KG1 (cell line): ENCODE measurements at regions not wholly inside any gene's neighbourhood (a gene's known extent, or its start where the extent isn't known, plus 50 kb on each side); places are given as distances from the start of the nearest gene placed in this dataset.

Source experiments
- DNase-seq: peaks from one replicate; lab custom pipeline; 2025; lab: John Stamatoyannopoulos, UW

DNA sequence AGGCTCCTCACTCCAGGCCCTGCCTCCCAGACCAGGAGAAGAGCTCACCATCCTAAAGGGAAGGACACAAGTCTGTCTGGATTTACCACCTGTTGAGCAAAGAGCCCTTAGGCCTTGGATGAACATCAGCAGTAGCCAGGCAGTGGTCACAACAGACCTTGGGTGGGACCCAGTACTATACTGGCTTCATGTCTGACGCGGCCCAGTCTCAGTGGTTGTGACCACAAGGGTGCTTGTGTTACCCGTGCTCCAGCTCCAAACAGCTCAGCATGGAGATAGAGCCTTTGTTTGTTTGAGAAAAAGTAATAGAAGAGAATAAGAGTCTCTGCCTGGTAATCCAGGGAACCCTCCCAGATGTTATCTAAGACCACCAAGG is 617.4 kb downstream of the BRINP1 start:
- DNase-seq: no peak

GRCh38 chr9:118761016-118761790 is 608.0 kb downstream of the BRINP1 start:
- no peak for DNase-seq

- DNase-seq: no peak
Measured at GRCh38 chr9:118767571-118767970, 601.7 kb downstream of the BRINP1 start.

DNA sequence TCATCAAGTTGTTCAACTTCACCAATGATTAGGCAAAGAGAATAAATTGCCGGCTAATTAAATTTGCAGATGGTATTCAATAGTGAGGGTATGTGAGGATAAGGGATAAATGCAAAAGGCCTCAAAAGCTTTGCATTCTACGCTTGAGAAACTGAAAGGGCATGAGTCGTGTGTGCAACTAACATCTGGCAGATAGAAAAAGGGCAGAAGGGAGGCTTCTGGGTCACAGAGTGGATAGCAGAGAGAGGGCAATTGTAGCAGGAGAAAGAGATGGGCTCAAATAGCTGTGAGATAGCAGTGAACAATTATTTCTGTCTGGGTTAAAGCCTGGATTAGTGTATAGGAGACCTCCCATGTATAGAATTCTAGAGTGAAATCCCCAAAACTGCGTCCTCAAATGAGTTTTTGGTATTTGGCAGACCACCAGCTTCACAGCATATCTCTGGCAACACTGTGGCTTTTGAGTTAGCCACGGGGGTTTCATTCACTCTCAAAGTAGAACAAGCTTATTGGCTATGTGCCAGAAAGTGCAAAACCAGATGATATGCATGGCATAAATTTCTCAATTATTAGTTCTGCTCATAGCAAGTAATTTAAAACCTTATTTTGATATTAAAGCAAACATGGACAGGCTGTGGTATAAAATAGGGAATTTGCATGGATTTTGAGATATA is 586.3 kb downstream of the BRINP1 start:
- no peak for DNase-seq

- no peak for DNase-seq
Measured at GRCh38 chr9:118784033-118784432, 585.2 kb downstream of the BRINP1 start.

- DNase-seq: no peak
Measured at GRCh38 chr9:118785456-118785855, 583.8 kb downstream of the BRINP1 start.

DNA sequence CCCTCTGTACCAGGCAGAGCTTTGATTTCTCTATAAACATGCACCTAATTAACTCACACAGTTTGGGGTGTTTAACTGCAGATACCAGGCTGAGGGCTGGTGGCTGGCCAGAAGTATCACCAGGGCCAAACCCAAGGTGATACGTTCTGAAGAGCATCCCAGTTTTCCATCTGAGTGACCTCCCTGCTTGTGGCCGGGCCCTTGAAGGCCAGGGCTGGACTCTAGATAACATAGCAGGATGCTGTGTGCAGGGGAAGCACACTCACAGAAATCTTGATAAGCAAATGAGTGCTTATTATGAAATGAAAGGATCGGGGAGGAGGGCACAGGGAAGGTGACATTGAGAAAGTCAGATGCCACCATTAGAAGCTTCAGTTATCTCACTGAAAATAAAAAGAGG is 582.4 kb downstream of the BRINP1 start:
- no peak for DNase-seq

DNA sequence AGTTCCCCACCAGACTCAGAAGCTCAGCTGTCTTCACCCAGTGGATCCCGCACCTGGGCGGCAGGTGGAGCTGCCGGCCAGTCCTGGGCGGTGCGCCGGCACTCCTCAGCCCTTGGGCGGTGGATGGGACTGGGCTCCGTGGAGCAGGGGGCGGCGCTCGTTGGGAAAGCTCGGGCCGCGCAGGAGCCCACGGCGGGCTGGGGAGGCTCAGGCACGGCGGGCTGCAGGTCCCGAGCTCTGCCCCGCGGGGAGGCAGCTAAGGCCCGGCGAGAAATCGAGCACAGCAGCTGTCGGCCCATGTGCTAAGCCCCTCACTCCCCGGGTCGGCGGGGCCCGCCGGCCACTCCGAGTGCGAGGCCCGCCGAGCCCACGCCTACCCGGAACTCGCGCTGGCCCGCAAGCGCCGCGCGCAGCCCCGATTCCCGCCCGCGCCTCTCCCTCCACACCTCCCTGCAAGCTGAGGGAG is 560.0 kb downstream of the BRINP1 start:
- DNase-seq: no peak

DNA sequence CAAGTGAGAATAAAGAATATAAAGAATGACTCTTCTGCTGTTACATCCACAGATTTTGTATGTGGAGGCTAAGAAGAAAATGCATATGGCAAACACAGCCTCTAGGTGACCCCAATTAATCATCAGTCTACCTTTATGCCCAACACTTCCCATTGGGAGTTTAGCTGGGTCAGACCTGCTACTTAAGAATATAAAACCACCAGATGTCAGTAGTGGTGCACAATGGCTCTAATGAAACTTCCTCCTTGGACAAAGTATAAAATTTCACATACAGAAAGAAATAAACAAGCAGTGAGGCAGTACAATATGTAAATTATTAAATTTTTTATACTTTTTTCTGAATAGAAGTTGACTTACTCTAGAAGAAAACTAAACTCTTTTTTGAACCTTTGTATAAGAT is 539.9 kb downstream of the BRINP1 start:
- DNase-seq: no peak

- DNase-seq: no peak
Measured at GRCh38 chr9:118832371-118832770, 536.9 kb downstream of the BRINP1 start.

- DNase-seq: no peak
Measured at GRCh38 chr9:118836891-118837290, 532.3 kb downstream of the BRINP1 start.

- DNase-seq: no peak
Measured at GRCh38 chr9:118871531-118871930, 497.7 kb downstream of the BRINP1 start.

DNA sequence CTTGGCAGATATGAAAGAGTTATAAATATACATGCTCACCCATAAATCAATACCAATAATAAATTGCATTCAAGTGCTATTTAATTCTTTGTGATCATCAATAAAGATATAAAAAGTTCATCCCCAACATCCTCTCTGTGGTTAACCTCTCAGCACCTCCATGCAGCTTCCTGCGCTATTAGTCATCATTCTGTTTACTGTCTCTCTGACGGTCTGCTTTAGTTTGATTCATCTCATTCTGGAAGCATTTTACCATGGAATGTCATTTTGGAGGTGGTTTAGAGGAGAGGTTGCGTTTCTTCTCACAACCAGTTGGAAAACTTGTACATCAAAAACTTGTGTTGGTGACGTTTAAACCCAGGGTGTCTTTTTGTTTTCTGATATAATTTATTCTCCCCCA is 486.6 kb downstream of the BRINP1 start:
- DNase-seq: no peak

DNA sequence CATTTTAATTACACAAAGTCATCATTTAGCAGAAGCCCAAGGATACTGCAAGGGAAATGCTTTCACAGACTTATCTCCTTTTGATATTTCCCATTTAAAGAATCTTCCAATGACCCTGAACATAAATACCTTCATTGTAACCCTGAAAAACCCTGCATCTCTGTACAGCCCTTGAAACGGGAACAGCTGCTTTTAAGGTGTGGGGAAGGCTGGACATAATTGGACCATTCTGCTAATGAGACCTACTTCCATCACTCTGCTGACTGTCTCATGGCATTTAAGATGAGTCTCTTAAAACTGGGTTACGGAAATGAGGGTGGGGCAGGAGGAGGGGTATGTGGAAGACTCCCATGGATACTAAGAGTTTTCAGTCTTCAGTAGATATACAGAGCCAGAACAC is 485.8 kb downstream of the BRINP1 start:
- DNase-seq: no peak

DNA sequence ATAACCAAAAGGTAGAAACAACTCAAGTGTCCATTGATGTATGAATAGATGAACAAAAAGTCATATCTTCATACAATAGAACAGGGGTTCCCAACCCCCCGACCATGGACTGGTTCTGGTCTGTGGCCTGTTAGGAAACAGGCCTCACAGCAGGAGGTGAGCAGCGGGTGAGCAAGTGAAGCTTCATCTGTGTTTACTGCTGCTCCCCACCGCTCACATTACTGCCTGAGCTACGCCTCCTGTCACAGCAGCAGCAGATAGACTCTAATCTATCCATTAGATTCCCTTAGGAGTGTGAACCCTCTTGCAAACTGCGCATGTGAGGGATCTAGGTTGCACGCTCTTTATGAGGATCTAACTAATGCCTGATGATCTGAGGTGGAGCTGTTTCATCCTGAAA is 478.0 kb downstream of the BRINP1 start:
- no peak for DNase-seq

DNA sequence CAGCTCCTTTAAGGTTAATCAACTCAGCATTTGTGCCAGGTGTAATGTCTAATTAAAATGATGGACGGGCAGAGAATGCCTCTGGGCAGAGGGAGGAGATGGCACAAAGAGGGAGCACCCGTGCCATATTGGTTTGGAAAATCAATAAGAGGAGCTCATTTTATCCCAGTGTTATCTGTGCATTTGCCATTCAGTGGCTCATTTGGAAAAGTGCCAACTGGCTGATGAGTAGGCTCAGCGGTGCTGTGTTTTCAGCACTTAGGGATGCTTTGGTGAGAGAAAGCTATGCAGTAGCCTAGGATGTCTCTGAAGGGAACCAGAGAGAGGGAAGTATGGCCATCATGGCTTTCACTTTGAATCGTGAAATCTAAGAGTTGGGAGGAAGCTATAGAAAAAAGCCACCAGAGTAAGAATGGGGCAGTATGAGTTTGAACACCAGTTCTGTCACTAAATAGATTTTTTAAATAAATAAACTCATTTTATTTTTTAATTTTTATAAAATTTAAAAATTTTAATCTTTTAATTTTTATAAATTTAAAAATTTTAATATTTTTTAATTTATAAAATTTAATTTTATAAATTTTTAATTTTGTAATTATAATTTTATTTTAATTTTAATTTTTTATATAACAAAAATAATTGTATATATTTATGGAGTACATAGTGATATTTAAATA is 472.8 kb downstream of the BRINP1 start:
- no peak for DNase-seq

GRCh38 chr9:118918180-118918579 is 451.1 kb downstream of the BRINP1 start:
- no peak for DNase-seq

DNA sequence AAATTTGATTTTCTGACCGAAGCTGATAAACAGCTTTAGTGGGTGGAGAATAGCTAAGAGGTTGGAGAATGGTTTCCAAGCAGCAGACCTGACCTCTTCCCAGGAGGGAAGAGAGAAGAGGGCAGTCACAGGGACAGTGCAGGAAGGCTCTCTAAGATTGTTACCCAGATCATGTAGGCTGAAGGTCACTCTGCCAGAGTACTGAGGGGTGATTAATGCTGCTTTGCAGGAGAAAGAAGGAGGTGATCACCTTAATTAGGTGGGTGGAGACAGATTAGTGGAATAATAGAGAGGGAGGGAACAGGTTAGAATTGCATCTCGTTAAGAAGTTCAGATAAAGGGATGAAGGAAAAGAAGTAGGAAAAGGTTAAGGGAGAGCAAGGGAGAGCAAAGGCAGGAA is 440.5 kb downstream of the BRINP1 start:
- DNase-seq: no peak

GRCh38 chr9:118929287-118929686 is 439.9 kb downstream of the BRINP1 start:
- DNase-seq: no peak

DNA sequence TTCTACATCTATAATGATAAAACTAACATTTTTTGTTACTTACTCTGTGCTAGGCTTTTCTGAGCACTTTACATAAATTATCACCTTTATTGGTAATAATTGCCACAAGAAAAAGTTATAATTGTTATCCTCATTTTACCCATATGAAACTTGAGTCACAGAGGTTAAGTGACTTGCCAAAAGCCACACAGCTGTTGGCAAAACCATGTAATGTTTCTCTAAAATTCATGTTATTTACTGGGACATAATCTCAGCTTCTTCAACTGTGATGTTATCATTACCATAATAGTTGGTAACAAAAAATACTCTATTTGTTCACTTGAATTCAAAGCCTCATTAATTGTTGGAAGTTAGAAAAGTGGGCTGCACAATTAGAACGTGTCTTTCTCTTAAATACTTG is 437.3 kb downstream of the BRINP1 start:
- DNase-seq: no peak

GRCh38 chr9:118938581-118938980 is 430.7 kb downstream of the BRINP1 start:
- no peak for DNase-seq

DNA sequence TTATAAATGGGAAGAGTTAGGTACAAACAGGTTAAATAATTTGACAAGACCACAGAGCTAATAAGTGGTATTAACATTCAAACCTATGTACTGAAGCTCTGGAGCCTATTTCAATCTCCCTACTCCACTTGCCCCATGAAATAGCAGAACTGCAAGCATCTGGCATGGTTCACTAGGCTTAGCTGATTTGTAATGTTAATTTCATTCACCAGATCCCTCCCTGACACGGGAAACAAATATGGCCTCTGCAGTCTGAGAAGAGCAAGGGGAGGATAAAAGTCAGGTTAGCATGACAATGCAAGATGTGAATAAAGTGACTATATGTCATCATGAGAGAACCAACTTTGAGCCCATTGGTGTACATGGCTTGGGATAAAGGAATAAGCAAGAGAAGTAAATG is 428.8 kb downstream of the BRINP1 start:
- DNase-seq: no peak

GRCh38 chr9:118946669-118947068 is 422.6 kb downstream of the BRINP1 start:
- no peak for DNase-seq
